ENCODE measurements at regions not wholly inside any gene's neighbourhood (a gene's known extent, or its start where the extent isn't known, plus 50 kb on each side); places are given as distances from the start of the nearest gene placed in this dataset.
"Not testable (repeated sequence)": the region's sequence is repeated elsewhere in the genome, so short reads cannot be mapped to it uniquely, and the experiment has no call there.

- DNase-seq, result peak; percentile 34 to 59
Measured at GRCh38 chr20:22691369-22692118, 107.2 kb upstream of the FOXA2 start.

- DNase-seq, result no peak
Measured at GRCh38 chr20:22692119-22692475, 107.7 kb upstream of the FOXA2 start.

GRCh38 chr20:22692620-22693019 lies 108.2 kb upstream of the FOXA2 start:
- DNase-seq, result not testable (repeated sequence)

GRCh38 chr20:22696759-22697158 lies 112.4 kb upstream of the FOXA2 start:
- no peak for DNase-seq

GRCh38 chr20:22698259-22698842 lies 114.0 kb upstream of the FOXA2 start:
- no peak for DNase-seq

GRCh38 chr20:22699396-22699795 lies 115.0 kb upstream of the FOXA2 start:
- DNase-seq, result no peak

GRCh38 chr20:22700367-22700766 lies 116.0 kb upstream of the FOXA2 start:
- DNase-seq, result no peak

- DNase-seq, result no peak
Measured at GRCh38 chr20:22701679-22702308, 117.4 kb upstream of the FOXA2 start.

- DNase-seq, result no peak
Measured at GRCh38 chr20:22703843-22704242, 119.5 kb upstream of the FOXA2 start.

GRCh38 chr20:22711971-22712755 lies 127.8 kb upstream of the FOXA2 start:
- no peak for DNase-seq

GRCh38 chr20:22716821-22717351 lies 132.5 kb upstream of the FOXA2 start:
- no peak for DNase-seq

- no peak for DNase-seq
Measured at GRCh38 chr20:22717466-22717865, 133.1 kb upstream of the FOXA2 start.

GRCh38 chr20:22719167-22719591 lies 134.8 kb upstream of the FOXA2 start:
- no peak for DNase-seq

- no peak for DNase-seq
Measured at GRCh38 chr20:22720206-22720605, 135.8 kb upstream of the FOXA2 start.

GRCh38 chr20:22722811-22723210 lies 138.4 kb upstream of the FOXA2 start:
- DNase-seq, result no peak

- DNase-seq, result no peak
Measured at GRCh38 chr20:22723659-22724058, 139.3 kb upstream of the FOXA2 start.

GRCh38 chr20:22728146-22728745 lies 143.9 kb upstream of the FOXA2 start:
- DNase-seq, result no peak

- DNase-seq, result no peak
Measured at GRCh38 chr20:22729180-22729579, 144.8 kb upstream of the FOXA2 start.

GRCh38 chr20:22729616-22730236 lies 145.4 kb upstream of the FOXA2 start:
- no peak for DNase-seq

- DNase-seq, result no peak
Measured at GRCh38 chr20:22732751-22733150, 148.4 kb upstream of the FOXA2 start.

- DNase-seq, result peak; percentile 1 to 3
Measured at GRCh38 chr20:22734946-22735647, 150.7 kb upstream of the FOXA2 start.

GRCh38 chr20:22740829-22741228 lies 156.5 kb upstream of the FOXA2 start:
- DNase-seq, result no peak

Data from activated CD4-positive, alpha-beta T cell treated with anti-CD3 and anti-CD28 coated beads, Interleukin-2, amount 50 U/mL, for 48 hours (primary cell).